Neural progenitor cell (in vitro differentiated cells): ENCODE measurements at regions not wholly inside any gene's neighbourhood (a gene's known extent, or its start where the extent isn't known, plus 50 kb on each side); places are given as distances from the start of the nearest gene placed in this dataset.

ENCODE experiments used
- DNase-seq: peaks from one replicate; pipeline ENCODE4 v3.0.0-alpha.2; 2016; ENCODE audit warnings: low spot score
- H2AFZ ChIP-seq: fragments of 200-600 bp; sonication (generic); replicated peaks from 2 replicates; pipeline ENCODE4 v1.6.1; 2016; ENCODE audit warnings: antibody characterized with exemption
- H3F3A ChIP-seq: fragments of 200-600 bp; sonication (generic); 2 replicates; pipeline ENCODE4 v1.6.1; 2016; ENCODE audit warnings: antibody characterized with exemption, low read depth
- H3K27ac ChIP-seq: fragments of 200-600 bp; sonication (generic); 2 replicates; pipeline ENCODE4 v1.5.1; 2016; ENCODE audit warnings: mild to moderate bottlenecking
- H3K27me3 ChIP-seq: fragments of 200-600 bp; sonication (generic); 2 replicates; pipeline ENCODE4 v1.6.1; 2016; ENCODE audit warnings: mild to moderate bottlenecking, moderate library complexity
- H3K36me3 ChIP-seq: fragments of 200-600 bp; sonication (generic); 2 replicates; pipeline ENCODE4 v1.5.1; 2016
- H3K4me1 ChIP-seq: fragments of 200-600 bp; sonication (generic); 2 replicates; pipeline ENCODE4 v1.6.1; 2016; ENCODE audit warnings: mixed run types
- H3K4me2 ChIP-seq: fragments of 200-600 bp; sonication (generic); 2 replicates; pipeline ENCODE4 v1.6.1; 2016
- H3K4me3 ChIP-seq: fragments of 200-600 bp; sonication (generic); 2 replicates; pipeline ENCODE4 v1.5.1; 2016
- H3K79me2 ChIP-seq: fragments of 200-600 bp; sonication (generic); 2 replicates; pipeline ENCODE4 v1.6.1; 2016; ENCODE audit warnings: low read depth
- H3K9ac ChIP-seq: fragments of 200-600 bp; sonication (generic); 2 replicates; pipeline ENCODE4 v1.6.1; 2016
- H3K9me3 ChIP-seq: fragments of 200-600 bp; sonication (generic); 2 replicates; pipeline ENCODE4 v1.5.1; 2016; ENCODE audit warnings: low read depth
- H4K20me1 ChIP-seq: fragments of 200-600 bp; sonication (generic); 2 replicates; pipeline ENCODE4 v1.6.1; 2016; ENCODE audit warnings: low read depth
- H3K27ac Mint-ChIP-seq: 3 replicates; pipeline ENCODE4 v1.8.0; 2021; ENCODE audit warnings: mixed read lengths
- H3K27me3 Mint-ChIP-seq: 2 replicates; pipeline ENCODE4 v1.8.0; 2022; ENCODE audit warnings: low read depth, mild to moderate bottlenecking, inconsistent platforms, moderate library complexity, mixed read lengths; ENCODE audit not compliant: insufficient read depth
- H3K36me3 Mint-ChIP-seq: 3 replicates; pipeline ENCODE4 v1.8.0; 2021; ENCODE audit warnings: mixed read lengths
- H3K4me1 Mint-ChIP-seq: 3 replicates; pipeline ENCODE4 v1.8.0; 2021; ENCODE audit warnings: mixed read lengths
- H3K4me3 Mint-ChIP-seq: 3 replicates; pipeline ENCODE4 v1.8.0; 2021; ENCODE audit warnings: mild to moderate bottlenecking, moderate library complexity, mixed read lengths
- H3K9me3 Mint-ChIP-seq: 3 replicates; pipeline ENCODE4 v1.8.0; 2020; ENCODE audit warnings: mixed read lengths
- CTCF ChIP-seq: fragments of 200-600 bp; sonication (generic); IDR thresholded peaks from 2 replicates; pipeline ENCODE4 v1.5.1; 2017; ENCODE audit warnings: antibody characterized with exemption, mild to moderate bottlenecking
- EZH2 ChIP-seq: fragments of 200-600 bp; sonication (generic); IDR thresholded peaks from 2 replicates; pipeline ENCODE4 v1.6.1; 2017; ENCODE audit warnings: antibody characterized with exemption, mild to moderate bottlenecking, moderate library complexity
- EZH2phosphoT487 ChIP-seq: fragments of 200-600 bp; sonication (generic); IDR thresholded peaks from 2 replicates; pipeline ENCODE4 v1.6.1; 2017; ENCODE audit warnings: antibody characterized with exemption

GRCh38 chr17:77590951-77591735 is 367.4 kb upstream of the TNRC6C start:
- Mint-ChIP-seq H3K36me3 (peaks cover 3% of the 10 kb centered on the region), H3K27ac (no peak overlapping the region)

DNA sequence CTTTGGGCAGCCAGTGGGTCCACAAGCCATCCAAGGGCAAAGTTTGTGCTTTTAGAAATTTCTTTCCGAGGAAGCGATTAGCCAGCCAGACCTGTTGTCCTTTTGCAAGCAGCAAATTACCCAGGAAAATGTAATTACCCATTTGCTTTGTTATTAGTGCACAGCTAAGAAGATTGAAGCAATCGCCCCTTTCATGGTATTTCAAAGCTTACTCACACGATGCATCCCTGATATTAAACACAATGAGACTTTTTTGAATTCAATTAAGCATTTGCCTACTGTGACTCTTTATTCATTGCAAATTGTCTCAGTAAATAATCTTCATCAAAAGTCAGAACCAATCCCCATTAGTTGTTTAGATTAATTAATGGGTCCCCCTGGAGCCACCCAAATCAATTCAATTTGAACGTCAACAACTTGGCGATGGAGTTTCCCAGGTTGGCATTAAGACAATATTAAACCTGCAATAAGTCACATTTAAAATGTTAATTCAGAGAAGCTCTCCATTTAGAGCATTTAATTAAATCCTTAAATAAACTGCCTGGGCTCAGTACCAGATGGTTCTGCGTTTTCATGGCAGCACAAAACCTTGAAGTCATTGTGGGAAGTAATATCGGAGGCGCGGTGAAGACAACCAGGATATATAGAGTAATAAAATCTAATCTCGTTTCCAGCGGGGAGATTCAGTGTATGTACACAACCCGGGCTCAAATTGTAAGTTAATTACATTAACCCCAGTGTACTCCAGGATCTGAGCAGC is 366.2 kb upstream of the TNRC6C start:
- Histone ChIP-seq H4K20me1 (no peaks in the 10 kb centered on the region), H3K4me3 (no peak overlapping the region), H3F3A (peaks cover 5% of the 10 kb centered on the region), H3K9me3 (no peaks in the 10 kb centered on the region), H3K4me2 (peak overlapping the region; percentile 28), H3K27me3 (no peaks in the 10 kb centered on the region), H3K27ac (no peak overlapping the region), H3K36me3 (no peaks in the 10 kb centered on the region), H3K79me2 (no peaks in the 10 kb centered on the region), H2AFZ (no peak overlapping the region), H3K4me1 (peaks cover 36% of the 10 kb centered on the region), H3K9ac (no peak overlapping the region)
- Mint-ChIP-seq H3K4me3 (no peak overlapping the region), H3K27ac (no peak overlapping the region), H3K36me3 (peaks cover 3% of the 10 kb centered on the region), H3K27me3 (peaks cover 4% of the 10 kb centered on the region), H3K4me1 (peaks cover 40% of the 10 kb centered on the region), H3K9me3 (peaks cover 1% of the 10 kb centered on the region)
- no peak for TF ChIP-seq EZH2phosphoT487
- TF ChIP-seq CTCF: no peak
- no peak for TF ChIP-seq EZH2
- no peak for DNase-seq

More at GRCh38 chr17:77590951-77591735, 367.4 kb upstream of the TNRC6C start:
- Mint-ChIP-seq H3K4me3 (no peak overlapping the region), H3K4me1 (peaks cover 31% of the 10 kb centered on the region), H3K9me3 (peaks cover 10% of the 10 kb centered on the region), H3K27me3 (peaks cover 4% of the 10 kb centered on the region)
- H3K4me1 ChIP-seq: peaks cover 25% of the 10 kb centered on the region
- TF ChIP-seq EZH2phosphoT487 (no peak), EZH2 (no peak), CTCF (no peak)
- H3F3A ChIP-seq: peaks cover 2% of the 10 kb centered on the region
- no peak overlapping the region for H2AFZ ChIP-seq
- H3K27ac ChIP-seq: no peak overlapping the region
- no peak overlapping the region for H3K9ac ChIP-seq
- no peaks in the 10 kb centered on the region for H4K20me1 ChIP-seq
- no peaks in the 10 kb centered on the region for H3K79me2 ChIP-seq
- no peaks in the 10 kb centered on the region for H3K27me3 ChIP-seq
- H3K4me3 ChIP-seq: no peak overlapping the region
- DNase-seq: no peak
- no peaks in the 10 kb centered on the region for H3K36me3 ChIP-seq
- no peaks in the 10 kb centered on the region for H3K9me3 ChIP-seq
- no peak overlapping the region for H3K4me2 ChIP-seq

DNA sequence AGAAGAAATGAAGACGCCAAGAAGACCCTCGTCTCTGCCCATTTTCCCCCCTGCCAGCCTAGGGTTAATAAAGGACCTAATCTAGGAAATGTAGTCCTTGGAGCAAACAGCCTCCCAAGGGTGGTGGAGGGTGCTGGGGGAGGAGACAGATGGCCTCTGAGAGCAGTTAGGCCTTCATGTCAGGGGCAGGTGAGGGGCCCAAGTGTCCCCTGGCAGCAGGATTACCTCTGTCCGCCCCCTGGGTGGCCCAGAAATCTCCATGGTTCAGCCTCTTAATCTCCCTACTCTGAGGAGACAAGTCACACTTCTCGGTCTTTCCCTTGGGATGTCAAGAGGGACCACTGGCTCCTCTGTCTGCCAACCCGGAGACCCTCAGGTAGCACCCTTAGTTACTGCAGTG is 365.4 kb upstream of the TNRC6C start:
- no peaks in the 10 kb centered on the region for H3K79me2 ChIP-seq
- Mint-ChIP-seq H3K9me3 (no peaks in the 10 kb centered on the region), H3K27ac (no peak overlapping the region), H3K36me3 (peaks cover 3% of the 10 kb centered on the region), H3K4me1 (peaks cover 43% of the 10 kb centered on the region), H3K27me3 (peaks cover 8% of the 10 kb centered on the region), H3K4me3 (no peak overlapping the region)
- H3F3A ChIP-seq: peaks cover 5% of the 10 kb centered on the region
- no peak overlapping the region for H3K9ac ChIP-seq
- no peak overlapping the region for H3K27ac ChIP-seq
- TF ChIP-seq CTCF: no peak
- TF ChIP-seq EZH2phosphoT487: no peak
- TF ChIP-seq EZH2: no peak
- no peaks in the 10 kb centered on the region for H3K27me3 ChIP-seq
- H3K4me1 ChIP-seq: peaks cover 41% of the 10 kb centered on the region
- no peaks in the 10 kb centered on the region for H3K36me3 ChIP-seq
- H3K9me3 ChIP-seq: no peaks in the 10 kb centered on the region
- no peak for DNase-seq
- no peak overlapping the region for H3K4me2 ChIP-seq
- H3K4me3 ChIP-seq: no peak overlapping the region
- H4K20me1 ChIP-seq: no peaks in the 10 kb centered on the region
- no peak overlapping the region for H2AFZ ChIP-seq
